ENCODE measurements at regions not wholly inside any gene's neighbourhood (a gene's known extent, or its start where the extent isn't known, plus 50 kb on each side); places are given as distances from the start of the nearest gene placed in this dataset.

DNA sequence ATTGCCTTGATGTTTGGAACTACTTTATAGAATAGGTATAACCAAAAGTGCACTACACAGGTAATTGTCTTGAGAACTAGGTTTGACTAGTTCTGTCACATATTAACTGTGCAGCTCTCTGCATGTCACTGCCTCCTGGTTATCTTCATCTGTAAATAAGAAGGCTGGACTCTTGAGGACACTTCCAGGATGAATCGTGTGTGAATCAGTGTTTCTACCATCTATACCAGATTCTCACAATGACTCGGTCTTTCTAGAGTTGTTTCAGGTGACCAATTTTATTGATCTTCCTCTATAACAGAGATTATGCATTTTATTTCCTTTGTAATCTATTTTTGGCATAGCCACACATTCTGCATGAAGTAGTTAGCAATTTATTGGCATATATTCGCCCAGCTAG is 1181.0 kb upstream of the TENM4 start:
- no peak for DNase-seq

DNA sequence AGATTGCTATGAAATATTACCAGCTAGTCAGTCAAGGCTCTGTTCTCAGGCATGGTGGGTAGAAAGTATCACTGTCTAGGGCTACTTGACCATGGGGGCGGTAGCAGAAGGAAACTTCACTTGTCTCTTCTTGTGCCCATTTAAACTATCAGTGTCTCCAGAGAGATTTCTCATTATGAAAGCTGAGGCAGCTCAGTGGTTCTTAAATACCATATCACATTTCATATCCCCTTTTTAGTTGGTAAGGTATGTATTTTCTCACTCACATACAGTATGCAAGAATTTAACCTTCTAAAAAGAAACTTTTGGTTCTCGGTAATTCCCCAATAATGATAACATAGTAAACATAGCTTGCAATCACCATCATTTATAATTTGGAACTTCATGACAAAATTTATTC is 1180.0 kb upstream of the TENM4 start:
- no peak for DNase-seq

DNA sequence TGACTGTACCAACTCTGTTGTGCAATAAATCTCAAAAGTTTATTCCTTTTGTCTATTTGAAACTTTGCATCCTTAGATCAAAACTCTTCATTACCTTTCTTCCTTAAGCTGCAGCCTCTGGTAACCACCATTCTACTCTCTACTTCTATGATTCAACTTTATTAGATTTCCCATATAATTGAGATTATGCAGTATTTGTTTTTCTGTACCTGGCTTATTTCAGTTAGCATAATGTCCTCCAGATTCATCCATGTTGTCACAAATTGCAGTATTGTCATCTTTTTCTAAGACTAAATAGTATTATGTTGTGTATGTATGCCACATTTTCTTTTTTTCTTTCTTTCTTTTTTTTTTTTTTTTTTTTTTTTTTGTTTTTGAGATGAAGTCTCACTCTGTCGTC is 1176.3 kb upstream of the TENM4 start:
- no peak for DNase-seq

- DNase-seq = no peak
Measured at GRCh38 chr11:80616070-80616800, 1175.4 kb upstream of the TENM4 start.

GRCh38 chr11:80613655-80614054 is 1172.8 kb upstream of the TENM4 start:
- no peak for DNase-seq

GRCh38 chr11:80610516-80610915 is 1169.7 kb upstream of the TENM4 start:
- DNase-seq = no peak

DNA sequence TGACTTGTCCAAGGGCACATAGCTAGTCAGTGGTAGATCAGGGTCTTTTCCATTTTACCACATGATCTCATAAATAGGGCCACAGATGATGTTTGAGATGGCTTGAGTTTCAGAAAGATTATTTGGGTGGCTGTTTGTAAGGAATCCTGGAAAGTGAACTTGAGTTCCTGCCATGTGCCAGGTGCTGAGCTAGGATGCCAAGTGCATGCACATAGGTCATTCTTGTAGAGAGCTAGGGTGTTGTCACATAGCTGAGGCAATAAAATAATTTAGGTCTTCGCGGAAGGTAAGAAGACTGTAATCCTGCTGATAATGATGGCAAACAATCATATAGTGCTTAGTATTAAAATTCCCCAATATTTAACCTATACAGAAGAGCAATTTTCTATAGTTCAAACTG is 1162.6 kb upstream of the TENM4 start:
- no peak for DNase-seq

GRCh38 chr11:80598905-80599304 is 1158.1 kb upstream of the TENM4 start:
- no peak for DNase-seq

DNA sequence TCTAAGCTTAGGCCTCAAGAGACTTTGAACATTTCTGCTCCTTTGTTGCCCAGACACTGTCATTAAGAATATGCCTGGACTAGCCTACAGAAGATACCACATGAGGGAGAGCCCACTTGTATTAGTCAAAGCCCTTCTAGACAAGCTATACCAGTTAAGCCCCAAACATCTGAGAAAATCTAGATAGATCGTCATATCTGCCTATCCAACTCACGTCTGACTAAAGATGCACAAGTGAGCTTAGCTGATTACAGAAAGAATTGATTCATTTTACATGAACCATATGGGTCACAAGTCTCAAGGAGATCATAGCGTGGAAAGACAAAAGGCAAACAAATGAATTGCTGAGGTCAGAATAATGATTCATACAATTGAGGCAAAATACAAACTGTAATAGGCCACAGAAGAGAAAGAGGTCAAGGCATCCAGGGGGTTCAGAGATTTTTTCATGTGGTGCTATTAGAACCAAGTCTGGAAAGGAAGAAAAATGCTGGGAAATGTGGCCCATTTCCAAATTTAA is 1155.5 kb upstream of the TENM4 start:
- DNase-seq = no peak

- no peak for DNase-seq
Measured at GRCh38 chr11:80595011-80595410, 1154.2 kb upstream of the TENM4 start.

GRCh38 chr11:80593648-80594374 is 1153.0 kb upstream of the TENM4 start:
- peak; percentile 43 for DNase-seq

DNA sequence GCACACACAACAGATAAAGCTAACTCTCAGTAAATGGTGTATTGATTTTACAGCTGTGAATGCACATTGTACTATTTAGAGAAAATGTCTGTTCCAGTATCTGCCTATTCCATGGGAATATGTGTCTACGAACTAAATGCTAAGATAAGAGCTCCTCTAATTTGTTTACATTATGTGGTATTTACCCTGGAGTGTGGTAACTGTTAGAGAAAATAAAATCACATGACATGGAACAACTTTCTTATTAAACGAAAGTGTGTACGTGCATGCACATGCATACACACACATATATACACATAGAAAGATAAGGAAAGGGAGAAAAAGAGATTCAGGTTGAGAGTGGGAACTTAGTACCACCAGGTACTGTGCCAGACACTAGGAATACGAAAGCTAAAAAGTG is 1151.7 kb upstream of the TENM4 start:
- DNase-seq = no peak

- DNase-seq = no peak
Measured at GRCh38 chr11:80587906-80588305, 1147.1 kb upstream of the TENM4 start.

DNA sequence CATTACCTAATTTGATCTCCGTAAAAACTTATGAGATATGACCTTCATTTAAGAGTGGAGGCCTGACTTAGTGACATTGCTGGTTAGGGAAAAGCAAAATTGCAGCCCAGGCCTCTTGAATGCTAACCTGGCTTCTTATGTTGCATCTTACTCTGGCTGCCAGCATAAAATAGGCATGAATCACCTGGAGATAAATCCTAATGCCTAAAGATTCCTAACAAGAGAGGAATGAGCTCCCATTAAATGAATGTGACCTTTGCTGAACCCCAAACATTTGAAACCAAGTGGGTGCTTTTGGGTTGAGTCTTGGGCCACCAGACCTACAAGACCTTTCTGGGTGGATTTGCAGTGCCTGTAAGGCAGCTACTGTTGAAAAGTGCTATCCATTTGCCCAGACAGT is 1145.6 kb upstream of the TENM4 start:
- no peak for DNase-seq

DNA sequence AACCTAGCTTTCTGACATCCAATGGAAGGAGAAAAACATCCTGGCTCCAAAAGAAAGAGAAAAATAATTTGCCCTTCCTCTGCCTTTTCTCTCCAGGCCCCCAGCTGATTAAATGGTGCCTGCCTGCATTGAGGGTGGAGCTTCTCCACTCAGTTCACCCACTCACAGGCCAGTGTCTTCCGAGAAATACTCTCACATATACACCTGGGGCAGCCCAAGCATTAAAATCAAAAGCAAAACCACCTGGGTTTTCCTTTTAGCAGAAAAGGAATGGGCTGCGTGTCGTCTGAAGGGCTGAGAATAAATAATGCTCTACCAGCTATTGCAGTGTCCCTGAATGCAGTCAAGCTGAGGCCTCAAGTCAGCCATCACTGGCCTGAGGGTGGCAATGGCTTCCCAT is 1143.8 kb upstream of the TENM4 start:
- no peak for DNase-seq

DNA sequence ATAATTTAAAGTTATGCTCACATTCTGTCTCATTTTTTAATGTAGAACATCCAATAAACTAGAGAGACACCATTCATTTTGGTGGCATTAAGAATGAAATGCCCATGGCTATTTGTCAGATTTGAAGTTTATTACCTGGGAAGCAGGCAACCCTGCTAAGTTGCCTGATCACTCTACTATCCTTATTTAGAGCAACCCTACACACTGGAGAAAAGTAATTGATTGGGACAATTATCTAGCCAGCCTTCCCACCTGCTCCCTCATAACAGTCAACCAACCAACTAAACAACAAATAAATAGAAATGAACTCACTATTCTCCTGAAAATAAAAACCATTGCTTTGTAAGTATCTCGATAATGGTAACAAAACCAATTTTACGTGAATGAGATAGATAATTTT is 1129.0 kb upstream of the TENM4 start:
- no peak for DNase-seq

DNA sequence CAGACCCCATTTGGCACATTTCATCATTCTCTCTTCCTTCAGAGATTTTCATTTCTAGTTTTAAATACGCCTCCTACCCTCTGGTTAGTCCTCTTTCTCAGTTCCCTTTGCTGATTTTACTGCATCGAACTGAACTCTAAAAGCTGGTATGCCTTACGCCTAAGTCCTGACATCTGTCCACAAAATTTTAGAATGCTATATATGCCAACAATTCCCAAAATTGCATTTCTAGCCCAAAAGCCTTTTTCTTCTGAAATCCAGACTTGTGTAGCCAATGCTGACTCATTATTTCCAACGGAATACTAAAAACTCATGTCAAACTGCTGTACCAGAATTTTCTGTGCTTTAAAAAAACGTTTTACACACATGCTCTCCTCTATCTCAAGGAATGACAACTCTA is 1124.4 kb upstream of the TENM4 start:
- no peak for DNase-seq

DNA sequence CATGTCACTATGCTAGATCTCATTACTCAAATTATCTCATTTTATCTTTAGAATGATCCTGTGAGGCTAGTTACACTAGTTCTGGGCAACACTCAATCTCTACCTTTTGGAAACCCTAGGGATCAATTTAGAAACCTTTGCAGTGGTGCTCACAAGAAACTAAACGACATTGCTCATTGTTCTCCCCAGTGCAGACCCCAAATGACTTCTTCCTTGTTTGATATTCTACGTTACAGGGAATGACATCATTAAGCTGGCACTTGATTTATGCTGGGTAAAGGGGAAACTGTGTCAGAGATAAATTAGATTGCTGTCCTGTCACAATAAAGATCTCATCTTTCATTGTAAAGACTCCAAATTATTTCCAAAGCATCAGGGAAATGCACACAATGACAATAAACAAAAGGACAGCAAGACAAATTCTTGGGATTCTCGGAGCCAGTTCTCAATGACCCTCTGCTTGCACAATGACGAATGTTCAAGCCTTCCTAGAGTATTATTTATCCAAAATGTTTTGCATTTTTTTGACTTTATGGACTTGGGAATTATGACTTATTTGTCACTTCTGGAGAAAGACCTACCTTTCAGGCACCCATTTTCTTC is 1121.8 kb upstream of the TENM4 start:
- no peak for DNase-seq

- no peak for DNase-seq
Measured at GRCh38 chr11:80559942-80560341, 1119.1 kb upstream of the TENM4 start.

- no peak for DNase-seq
Measured at GRCh38 chr11:80553565-80553964, 1112.7 kb upstream of the TENM4 start.

DNA sequence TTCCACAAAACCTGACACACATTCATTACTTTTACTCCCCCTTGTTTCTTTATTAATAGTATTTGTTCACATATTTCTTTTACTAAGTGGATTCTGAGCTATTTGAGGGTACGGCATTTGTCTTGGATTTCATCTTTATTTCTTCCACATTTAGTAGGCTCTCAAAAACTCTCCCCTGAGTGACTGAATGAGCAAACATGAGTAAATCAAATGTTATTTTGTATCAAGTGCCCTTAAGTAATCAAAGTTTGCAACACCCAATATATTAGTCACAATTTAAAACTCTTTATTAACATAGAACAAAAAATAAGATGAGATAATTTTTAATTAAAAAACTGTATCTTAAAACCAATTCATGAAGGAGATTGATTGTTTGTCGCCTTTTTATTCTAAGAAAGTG is 1101.9 kb upstream of the TENM4 start:
- no peak for DNase-seq

GRCh38 chr11:80538040-80538439 is 1097.2 kb upstream of the TENM4 start:
- DNase-seq = no peak

DNA sequence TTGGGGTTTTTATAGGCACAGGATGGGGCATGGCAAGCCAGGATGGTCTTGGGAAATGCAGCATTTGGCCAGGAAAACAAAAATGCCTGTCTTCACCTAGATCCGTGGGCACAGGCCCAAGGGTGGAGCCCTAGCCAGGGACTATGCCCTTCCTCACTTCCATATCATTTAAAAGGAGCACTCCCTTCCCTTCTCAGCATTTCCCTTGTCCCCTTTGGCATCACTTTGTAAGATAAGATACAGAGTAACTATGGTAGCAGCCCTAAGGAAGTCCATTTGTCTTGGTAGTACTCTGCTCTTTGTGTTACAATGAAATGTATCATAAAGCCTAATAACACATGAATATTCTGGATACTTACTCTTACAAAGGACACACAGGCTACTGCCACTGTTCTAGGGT is 1092.6 kb upstream of the TENM4 start:
- no peak for DNase-seq

GRCh38 chr11:80532633-80533232 is 1091.9 kb upstream of the TENM4 start:
- no peak for DNase-seq
